GM23338 (cell line): ENCODE measurements at regions not wholly inside any gene's neighbourhood (a gene's known extent, or its start where the extent isn't known, plus 50 kb on each side); places are given as distances from the start of the nearest gene placed in this dataset.
A peak's percentile ranks its signal among the peaks of the same experiment; 100 is the strongest.

ENCODE experiments used
- ATAC-seq: fragments of 200-7000 bp; cut with Tn5 transposase; 3 replicates; pipeline ENCODE4 v1.9.1; 2020
- DNase-seq: peaks from one replicate; pipeline ENCODE4 v3.0.0-alpha.2; 2015; ENCODE audit warnings: low spot score
- H2AFZ ChIP-seq: fragments of 200-600 bp; sonication (generic); 2 replicates; pipeline ENCODE4 v1.8.0; 2016; ENCODE audit warnings: antibody characterized with exemption, mild to moderate bottlenecking, moderate library complexity
- H3F3A ChIP-seq: fragments of 200-600 bp; sonication (generic); replicated peaks from 2 replicates; pipeline ENCODE4 v1.8.0; 2017; ENCODE audit warnings: antibody characterized with exemption, mixed run types, low read depth
- H3K27ac ChIP-seq: fragments of 200-600 bp; sonication (generic); 2 replicates; pipeline ENCODE4 v1.6.1; 2016; ENCODE audit warnings: low read depth
- H3K27me3 ChIP-seq: fragments of 200-600 bp; sonication (generic); 2 replicates; pipeline ENCODE4 v1.8.0; 2016; ENCODE audit warnings: mild to moderate bottlenecking, mixed run types, moderate library complexity; ENCODE audit not compliant: insufficient read depth
- H3K36me3 ChIP-seq: fragments of 200-600 bp; sonication (generic); 2 replicates; pipeline ENCODE4 v1.8.0; 2016; ENCODE audit warnings: mild to moderate bottlenecking; ENCODE audit not compliant: insufficient read depth
- H3K4me1 ChIP-seq: fragments of 200-600 bp; sonication (generic); 2 replicates; pipeline ENCODE4 v1.8.0; 2016; ENCODE audit warnings: mild to moderate bottlenecking, moderate library complexity; ENCODE audit not compliant: insufficient read depth
- H3K4me2 ChIP-seq: fragments of 200-600 bp; sonication (generic); 2 replicates; pipeline ENCODE4 v1.7.1; 2017; ENCODE audit warnings: mixed run types
- H3K4me3 ChIP-seq: fragments of 200-600 bp; sonication (generic); 2 replicates; pipeline ENCODE4 v1.6.1; 2016; ENCODE audit warnings: mixed run types
- H3K79me2 ChIP-seq: fragments of 200-600 bp; sonication (generic); replicated peaks from 2 replicates; pipeline ENCODE4 v1.8.0; 2017; ENCODE audit warnings: mild to moderate bottlenecking; ENCODE audit not compliant: insufficient read depth
- H3K9me2 ChIP-seq: fragments of 200-600 bp; sonication (generic); 2 replicates; pipeline ENCODE4 v1.8.0; 2017; ENCODE audit not compliant: insufficient read depth
- H4K20me1 ChIP-seq: fragments of 200-600 bp; sonication (generic); replicated peaks from 2 replicates; pipeline ENCODE4 v1.8.0; 2017; ENCODE audit warnings: mild to moderate bottlenecking; ENCODE audit not compliant: insufficient read depth
- H3K27ac Mint-ChIP-seq: 2 replicates; pipeline ENCODE4 v1.8.0; 2020; ENCODE audit warnings: inconsistent platforms, mild to moderate bottlenecking, moderate library complexity, mixed read lengths
- H3K27me3 Mint-ChIP-seq: 3 replicates; pipeline ENCODE4 v1.8.0; 2022; ENCODE audit warnings: low read depth, mild to moderate bottlenecking, moderate library complexity, mixed read lengths, inconsistent platforms; ENCODE audit not compliant: insufficient read depth, poor library complexity
- H3K36me3 Mint-ChIP-seq: 3 replicates; pipeline ENCODE4 v1.8.0; 2021; ENCODE audit warnings: low read depth, mild to moderate bottlenecking, inconsistent platforms, moderate library complexity, mixed read lengths
- H3K4me1 Mint-ChIP-seq: 3 replicates; pipeline ENCODE4 v1.8.0; 2020; ENCODE audit warnings: mild to moderate bottlenecking, inconsistent platforms, mixed read lengths
- H3K4me3 Mint-ChIP-seq: 3 replicates; pipeline ENCODE4 v1.8.0; 2021; ENCODE audit warnings: moderate library complexity, mild to moderate bottlenecking, inconsistent platforms, mixed read lengths
- H3K9me3 Mint-ChIP-seq: 3 replicates; pipeline ENCODE4 v1.8.0; 2020; ENCODE audit warnings: moderate library complexity, mild to moderate bottlenecking, inconsistent platforms, mixed read lengths
- CREB1 ChIP-seq: fragments of 250-450 bp; sonication (Bioruptor Pico); IDR thresholded peaks from 2 replicates; pipeline ENCODE4 v1.5.0; 2020; ENCODE audit warnings: low read depth, mild to moderate bottlenecking, moderate library complexity
- JUNB ChIP-seq: IDR thresholded peaks from one replicate; pipeline ENCODE4 v1.6.1; 2016; ENCODE audit warnings: antibody characterized with exemption; ENCODE audit not compliant: unreplicated experiment
- REST ChIP-seq: IDR thresholded peaks from one replicate; pipeline ENCODE4 v1.6.1; 2018; ENCODE audit warnings: antibody characterized with exemption; ENCODE audit not compliant: unreplicated experiment
- STAT1 ChIP-seq: IDR thresholded peaks from one replicate; pipeline ENCODE4 v1.6.1; 2016; ENCODE audit warnings: antibody characterized with exemption; ENCODE audit not compliant: unreplicated experiment
- ZNF114 ChIP-seq: fragments of 250-450 bp; sonication (Bioruptor Pico); IDR thresholded peaks from 2 replicates; pipeline ENCODE4 v1.5.0; 2020; ENCODE audit warnings: mild to moderate bottlenecking, moderate library complexity
- ZNF331 ChIP-seq: fragments of 250-450 bp; sonication (Bioruptor Pico); IDR thresholded peaks from 2 replicates; pipeline ENCODE4 v1.5.0; 2020; ENCODE audit warnings: low read depth, mild to moderate bottlenecking, moderate library complexity
- ZNF462 ChIP-seq: fragments of 250-450 bp; sonication (Bioruptor Pico); IDR thresholded peaks from 2 replicates; pipeline ENCODE4 v1.5.0; 2020; ENCODE audit warnings: mild to moderate bottlenecking, moderate library complexity

GRCh38 chr6:23511817-23512216, 614.2 kb upstream of the NRSN1 start:
- Mint-ChIP-seq H3K4me1 (peaks cover 14% of the 10 kb centered on the region), H3K36me3 (no peaks in the 10 kb centered on the region), H3K4me3 (no peak overlapping the region), H3K27me3 (no peaks in the 10 kb centered on the region), H3K27ac (no peak overlapping the region), H3K9me3 (no peaks in the 10 kb centered on the region)
- Histone ChIP-seq H3K4me2 (no peak overlapping the region), H3F3A (no peaks in the 10 kb centered on the region), H3K27ac (no peak overlapping the region), H4K20me1 (no peaks in the 10 kb centered on the region), H3K27me3 (no peaks in the 10 kb centered on the region), H3K9me2 (no peaks in the 10 kb centered on the region), H3K36me3 (no peaks in the 10 kb centered on the region), H3K4me3 (no peak overlapping the region), H2AFZ (no peak overlapping the region), H3K4me1 (no peaks in the 10 kb centered on the region), H3K79me2 (no peaks in the 10 kb centered on the region)
- DNase-seq (peak; percentile 8), ATAC-seq (peak; percentile 80)
- TF ChIP-seq REST (no peak), JUNB (no peak), CREB1 (CRISPR knock-in tag) (no peak), STAT1 (no peak), ZNF331 (CRISPR knock-in tag) (no peak), ZNF114 (CRISPR knock-in tag) (no peak), ZNF462 (CRISPR knock-in tag) (no peak)
